ENCODE measurements at regions not wholly inside any gene's neighbourhood (a gene's known extent, or its start where the extent isn't known, plus 50 kb on each side); places are given as distances from the start of the nearest gene placed in this dataset.
"Not testable (repeated sequence)": the region's sequence is repeated elsewhere in the genome, so short reads cannot be mapped to it uniquely, and the experiment has no call there.

DNA sequence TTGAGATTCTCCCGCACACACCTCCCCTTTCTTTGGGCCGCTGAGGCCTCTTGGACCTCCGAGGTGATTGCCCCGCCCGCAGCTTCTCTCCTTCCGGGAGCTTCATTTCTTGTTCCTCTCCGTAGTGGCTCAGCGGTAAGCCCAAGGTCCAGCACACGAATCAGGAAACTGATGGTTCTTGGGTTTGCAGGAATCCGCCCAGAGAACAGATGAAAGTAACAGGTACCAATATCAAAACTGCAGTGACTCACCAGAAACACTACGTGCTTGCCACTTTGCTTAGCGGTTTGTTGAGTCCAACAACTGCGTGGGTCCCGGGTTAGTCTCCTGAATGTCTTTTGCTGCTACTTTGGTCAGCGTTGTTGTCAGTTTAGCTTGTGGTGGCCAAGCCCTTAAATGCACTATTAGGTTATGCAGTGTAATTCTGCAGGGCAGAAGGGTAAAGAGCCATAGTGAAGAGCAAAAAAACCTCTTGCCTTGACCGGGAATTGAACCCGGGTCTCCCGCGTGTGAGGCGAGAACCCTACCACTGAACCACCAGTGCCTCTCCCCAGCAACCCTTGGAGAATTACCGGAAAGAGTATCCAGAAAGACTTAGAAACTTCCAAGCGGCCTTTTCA lies 172.1 kb downstream of the FAM72C start:
- DNase-seq (ENCODE audit: low read depth); in situ Hi-C loops (cut with HindIII; ENCODE audit: low pct_unique_long_range_greater_than_20kb, low sequenced_read_pairs): not testable (repeated sequence)

DNA sequence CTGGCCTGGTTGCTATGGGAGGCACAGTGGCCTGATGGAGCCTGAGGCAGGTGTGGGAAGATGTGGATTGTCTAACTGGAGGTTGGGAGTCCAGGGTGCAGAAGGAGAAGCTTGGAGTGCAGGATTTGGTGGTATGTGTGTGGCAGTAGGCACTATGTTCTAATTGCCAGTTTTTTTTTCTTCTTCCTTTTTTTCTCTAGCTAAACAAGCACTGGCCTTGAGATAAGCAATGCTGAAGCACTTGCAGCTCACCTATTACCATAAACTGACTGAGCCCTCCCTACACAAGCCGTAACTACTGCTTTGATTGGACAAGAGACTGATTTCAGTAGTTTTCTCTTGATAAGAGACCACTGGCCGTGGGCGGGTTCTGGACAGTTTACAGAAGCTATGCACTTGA lies 175.4 kb downstream of the FAM72C start:
- in situ Hi-C loops (cut with HindIII; ENCODE audit: low pct_unique_long_range_greater_than_20kb, low sequenced_read_pairs); DNase-seq (ENCODE audit: low read depth): not testable (repeated sequence)

DNA sequence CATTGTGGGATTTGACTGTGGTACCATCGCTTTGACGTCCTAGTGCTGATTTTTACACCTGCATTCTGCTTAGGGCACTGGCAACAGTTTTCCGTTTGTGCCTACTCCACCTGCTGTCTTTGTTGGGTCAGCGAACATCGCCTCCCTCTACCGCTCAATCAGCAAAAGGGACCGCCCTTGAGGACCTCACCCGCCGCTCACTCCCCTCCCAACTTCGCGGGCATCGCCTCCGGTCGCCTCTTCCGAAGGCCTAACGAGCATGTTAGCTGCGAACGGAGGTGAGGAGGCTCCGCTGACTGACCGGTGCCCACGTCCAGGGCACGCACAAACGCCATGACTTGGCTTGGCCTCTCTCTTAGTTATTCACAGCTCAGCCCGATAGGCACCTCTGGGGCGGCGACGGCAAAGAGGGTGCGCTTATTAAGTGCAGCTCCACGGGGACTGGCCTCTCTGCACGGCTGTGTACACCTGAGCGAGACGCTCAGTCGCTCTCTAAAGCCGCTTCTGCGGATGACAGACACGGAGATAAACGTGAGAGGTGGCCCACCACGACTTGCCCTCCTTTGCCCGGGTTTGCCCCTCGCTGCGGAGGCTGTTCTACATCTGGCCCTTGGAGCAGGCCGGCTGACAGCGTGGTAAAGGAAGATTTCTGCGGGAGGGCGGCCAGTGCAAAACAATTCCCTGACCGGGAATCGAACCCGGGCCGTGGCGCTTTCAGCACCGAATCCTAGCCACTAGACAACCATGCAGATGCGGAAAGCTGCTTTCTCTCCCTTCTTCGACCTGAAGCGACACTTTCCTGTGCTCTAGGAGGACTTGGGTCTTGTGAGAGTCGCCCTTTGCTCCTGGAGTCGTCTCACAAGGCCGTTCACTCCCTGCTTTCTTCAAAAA lies 179.5 kb downstream of the FAM72C start:
- in situ Hi-C loops (cut with HindIII; ENCODE audit: low pct_unique_long_range_greater_than_20kb, low sequenced_read_pairs); DNase-seq (ENCODE audit: low read depth): not testable (repeated sequence)

DNA sequence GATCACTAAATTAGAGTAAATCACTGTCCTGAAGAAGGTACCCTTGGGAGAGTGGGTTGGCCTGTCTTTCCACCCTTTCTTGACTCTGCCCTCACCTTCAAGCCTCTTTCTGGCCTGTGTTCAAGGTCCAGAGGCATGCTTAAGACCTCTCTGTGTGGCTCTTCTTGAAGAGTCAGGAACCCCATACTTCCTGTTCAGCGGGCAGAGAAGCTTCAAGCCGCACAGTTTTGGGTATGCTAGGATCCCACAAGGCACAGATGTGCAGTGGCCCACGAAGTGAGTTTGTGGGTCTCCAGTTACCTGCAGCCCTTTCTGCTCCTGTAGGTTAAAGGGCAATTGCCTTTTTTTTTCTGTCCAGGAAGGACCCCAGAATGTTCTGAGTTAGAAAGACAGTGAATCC lies 185.4 kb downstream of the FAM72C start:
- in situ Hi-C loops (cut with HindIII; ENCODE audit: low pct_unique_long_range_greater_than_20kb, low sequenced_read_pairs); DNase-seq (ENCODE audit: low read depth): not testable (repeated sequence)

DNA sequence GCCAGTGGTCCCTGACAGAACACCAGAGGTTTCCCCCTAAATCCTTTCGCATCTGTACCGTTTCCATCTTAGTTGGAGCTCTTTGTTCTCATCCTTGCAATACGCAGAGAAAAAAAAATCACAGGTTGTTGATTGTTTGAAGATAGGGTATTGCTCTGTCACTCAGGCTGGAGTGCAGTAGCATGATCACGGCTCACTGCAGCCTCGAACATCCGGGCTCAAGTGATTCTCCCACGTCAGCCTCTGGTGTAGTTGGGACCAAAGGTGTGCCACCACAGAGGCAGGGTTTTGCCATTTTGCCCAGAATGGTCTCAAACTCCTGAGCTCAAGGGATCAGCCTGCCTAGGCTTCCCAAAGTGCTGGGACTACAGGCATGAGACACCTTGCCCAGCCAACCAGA lies 185.9 kb downstream of the FAM72C start:
- in situ Hi-C loops (cut with HindIII; ENCODE audit: low pct_unique_long_range_greater_than_20kb, low sequenced_read_pairs); DNase-seq (ENCODE audit: low read depth): not testable (repeated sequence)

DNA sequence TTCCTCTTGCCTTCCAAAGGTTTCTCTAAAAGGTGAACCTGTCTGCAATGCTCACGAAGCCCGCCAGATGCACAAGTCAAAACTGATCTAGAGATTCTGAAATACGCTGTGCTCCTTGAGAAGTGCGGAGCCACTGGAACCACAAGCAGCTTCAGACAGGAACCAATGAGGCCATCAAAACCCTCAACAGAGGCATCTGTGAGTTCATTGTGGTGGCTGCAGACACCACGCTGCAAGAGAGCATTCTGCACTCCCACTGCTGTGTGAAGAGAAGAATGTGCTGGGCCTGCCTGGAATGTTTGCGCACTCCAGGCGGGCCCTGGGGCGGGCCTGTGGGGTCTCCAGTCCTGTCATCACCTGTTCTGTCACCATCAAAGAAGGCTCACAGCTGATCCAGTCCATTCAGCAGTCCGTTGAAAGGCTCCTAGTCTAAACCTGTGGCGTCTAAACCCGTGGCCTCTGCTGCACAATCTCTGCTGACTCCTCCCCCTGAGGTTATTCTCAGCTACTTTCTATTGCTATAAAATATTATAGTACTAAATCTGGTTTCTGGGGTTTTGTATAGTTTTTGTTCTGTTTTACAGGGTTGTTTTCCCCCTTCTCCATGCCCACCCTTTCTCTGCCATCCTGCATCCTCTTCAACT lies 187.4 kb downstream of the FAM72C start:
- DNase-seq (ENCODE audit: low read depth); in situ Hi-C loops (cut with HindIII; ENCODE audit: low pct_unique_long_range_greater_than_20kb, low sequenced_read_pairs): not testable (repeated sequence)

DNA sequence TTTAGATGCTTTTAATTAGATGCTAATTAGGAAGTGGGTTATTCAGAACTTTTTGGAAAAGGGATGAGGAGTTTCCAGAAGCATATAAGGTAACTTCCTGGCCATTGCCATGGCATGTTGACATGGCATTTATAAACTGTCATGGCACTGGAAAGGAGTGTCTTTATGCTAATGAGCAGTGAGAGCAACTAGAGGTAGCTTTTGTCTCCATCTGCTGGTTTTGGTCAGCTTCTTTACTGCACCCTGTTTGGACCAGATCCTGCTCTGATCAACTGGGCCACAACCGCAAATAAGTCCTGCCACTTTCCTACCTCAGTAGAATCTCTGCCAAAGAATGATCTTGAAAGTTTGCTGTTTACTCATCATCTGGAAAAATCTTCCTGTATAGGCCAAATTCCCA lies 193.6 kb downstream of the FAM72C start:
- in situ Hi-C loops (cut with HindIII; ENCODE audit: low pct_unique_long_range_greater_than_20kb, low sequenced_read_pairs); DNase-seq (ENCODE audit: low read depth): not testable (repeated sequence)

DNA sequence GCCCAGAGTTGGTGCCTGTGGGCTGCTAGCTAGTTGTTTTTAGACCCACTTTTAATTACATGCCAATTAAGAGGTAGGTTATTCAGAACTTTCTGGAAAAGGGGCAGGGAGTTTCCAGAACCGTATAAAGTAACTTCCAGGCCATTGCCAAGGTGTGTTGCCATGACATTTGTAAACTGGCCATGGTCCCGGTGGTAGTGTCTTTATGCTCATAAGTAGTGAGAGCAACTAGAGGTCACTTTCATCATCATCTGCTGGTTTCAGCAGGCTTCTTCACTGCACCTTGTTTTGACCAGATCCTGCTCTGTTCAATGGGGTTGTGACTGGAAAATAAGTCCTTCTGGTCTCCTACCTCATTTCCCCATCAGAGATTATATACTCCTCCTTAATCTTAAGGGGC lies 207.0 kb downstream of the FAM72C start:
- DNase-seq (ENCODE audit: low read depth); in situ Hi-C loops (cut with HindIII; ENCODE audit: low pct_unique_long_range_greater_than_20kb, low sequenced_read_pairs): not testable (repeated sequence)

DNA sequence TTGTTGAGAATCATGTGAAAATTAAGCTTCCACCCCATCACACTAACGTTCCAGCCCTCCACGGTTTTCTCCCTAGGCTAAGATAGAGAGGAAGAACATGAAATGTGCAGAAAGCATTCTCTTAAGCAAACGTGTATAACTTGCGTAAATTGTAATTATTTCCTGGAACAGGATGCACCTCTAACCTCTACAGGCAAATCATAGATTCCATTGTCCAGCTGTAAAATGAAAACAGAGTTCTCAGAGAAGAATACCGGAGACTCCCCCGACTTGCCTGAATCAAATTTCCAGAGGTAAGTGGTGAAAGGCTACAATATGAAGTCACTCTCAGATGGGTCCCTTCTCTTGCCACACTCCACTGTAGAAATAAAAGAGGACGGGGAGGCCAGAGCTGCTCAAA lies 211.4 kb downstream of the FAM72C start:
- in situ Hi-C loops (cut with HindIII; ENCODE audit: low pct_unique_long_range_greater_than_20kb, low sequenced_read_pairs); DNase-seq (ENCODE audit: low read depth): not testable (repeated sequence)

DNA sequence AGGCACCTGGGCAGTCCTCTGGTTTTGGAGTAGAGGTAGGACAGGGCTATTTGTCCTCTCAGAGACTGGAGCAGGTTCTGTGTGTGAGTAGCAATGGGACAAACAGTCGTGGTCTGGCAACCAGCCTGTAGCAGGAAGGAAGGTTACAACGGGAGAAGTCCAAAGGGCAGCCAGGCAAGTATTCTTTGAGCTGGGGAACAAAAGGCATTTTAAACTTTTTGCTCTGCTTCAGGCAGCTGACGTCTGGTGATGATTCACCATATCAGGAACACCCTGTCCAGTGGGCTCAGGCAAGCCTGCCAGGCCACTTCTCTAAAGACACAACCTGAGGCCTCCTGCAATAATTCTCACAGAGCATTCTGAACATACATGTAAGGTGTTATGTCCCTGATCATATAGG lies 215.8 kb downstream of the FAM72C start:
- DNase-seq (ENCODE audit: low read depth); in situ Hi-C loops (cut with HindIII; ENCODE audit: low pct_unique_long_range_greater_than_20kb, low sequenced_read_pairs): not testable (repeated sequence)

DNA sequence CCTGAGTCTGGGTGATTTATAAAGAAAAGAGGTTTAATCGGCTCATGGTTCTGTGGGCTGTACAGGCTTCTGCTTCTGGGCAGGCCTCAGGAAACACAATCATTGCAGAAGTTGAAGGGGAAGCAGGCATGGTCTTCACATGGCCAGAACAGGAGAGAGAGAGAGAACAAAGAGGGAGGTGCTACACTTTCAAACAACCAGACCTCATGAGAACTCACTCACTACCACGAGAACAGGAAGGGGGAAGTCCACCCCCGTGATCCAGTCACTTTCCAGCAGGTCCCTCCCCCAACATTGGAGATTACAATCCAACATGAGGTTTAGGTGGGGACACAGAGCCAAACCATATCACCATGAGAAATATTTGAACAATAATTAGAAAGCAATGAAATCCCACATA lies 222.9 kb downstream of the FAM72C start:
- DNase-seq (ENCODE audit: low read depth), result no peak
- in situ Hi-C loops (cut with HindIII; ENCODE audit: low pct_unique_long_range_greater_than_20kb, low sequenced_read_pairs), result no loop called here

DNA sequence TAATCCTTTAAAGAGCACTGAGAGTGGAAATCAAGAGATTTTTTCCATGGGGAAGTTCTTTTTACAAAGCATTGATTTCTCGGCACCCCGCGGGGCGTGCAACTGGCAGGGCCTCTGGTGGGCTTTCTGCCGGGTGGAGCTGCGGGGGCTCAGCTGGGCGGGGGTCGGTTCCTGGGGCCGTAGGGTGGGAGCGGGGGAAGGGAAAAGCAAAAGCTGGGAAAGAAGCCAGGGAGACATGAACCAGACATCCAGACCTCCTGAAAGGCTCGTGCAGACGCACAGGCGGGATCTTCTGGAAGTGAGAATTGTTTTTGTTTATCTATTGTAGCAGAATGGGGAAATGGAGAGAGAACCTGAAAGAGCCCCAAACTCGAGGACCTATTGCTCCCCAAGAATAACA lies 235.2 kb downstream of the FAM72C start:
- no peak for DNase-seq (ENCODE audit: low read depth)
- in situ Hi-C loops (cut with HindIII; ENCODE audit: low pct_unique_long_range_greater_than_20kb, low sequenced_read_pairs), result no loop called here

DNA sequence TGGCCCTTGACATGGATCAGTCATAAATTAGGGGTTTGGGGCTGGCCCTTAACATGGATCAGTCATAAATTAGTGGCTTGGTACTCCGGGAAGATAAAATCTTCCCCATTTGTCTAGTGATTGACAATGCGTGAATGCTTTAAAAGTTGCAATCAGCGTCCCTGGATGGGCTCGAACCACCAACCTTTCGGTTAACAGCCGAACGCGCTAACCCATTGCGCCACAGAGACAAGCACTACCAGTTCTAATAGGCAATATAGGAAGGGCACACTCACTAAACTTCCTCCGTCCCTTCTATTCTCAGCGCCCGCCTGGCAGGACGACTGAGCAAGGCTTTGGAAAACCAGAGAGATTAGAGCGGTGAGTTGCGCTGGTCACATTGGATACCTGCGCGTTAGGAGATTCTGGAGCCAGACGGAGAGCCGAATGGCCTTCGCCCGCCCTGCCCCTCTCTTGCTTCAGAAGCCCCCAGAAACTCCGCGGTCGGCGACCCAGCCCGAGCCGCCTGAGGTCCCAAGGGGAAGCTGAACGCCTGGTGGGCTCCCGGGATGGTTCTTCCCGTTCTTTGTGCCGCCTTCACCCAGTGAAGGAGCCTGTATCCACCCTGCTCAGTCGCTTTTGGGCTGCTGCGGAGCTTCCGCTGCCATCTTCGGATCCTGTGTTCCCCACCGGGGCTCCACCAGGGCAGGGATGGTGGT lies 235.9 kb downstream of the FAM72C start:
- peak; percentile 90 for DNase-seq (ENCODE audit: low read depth)

DNA sequence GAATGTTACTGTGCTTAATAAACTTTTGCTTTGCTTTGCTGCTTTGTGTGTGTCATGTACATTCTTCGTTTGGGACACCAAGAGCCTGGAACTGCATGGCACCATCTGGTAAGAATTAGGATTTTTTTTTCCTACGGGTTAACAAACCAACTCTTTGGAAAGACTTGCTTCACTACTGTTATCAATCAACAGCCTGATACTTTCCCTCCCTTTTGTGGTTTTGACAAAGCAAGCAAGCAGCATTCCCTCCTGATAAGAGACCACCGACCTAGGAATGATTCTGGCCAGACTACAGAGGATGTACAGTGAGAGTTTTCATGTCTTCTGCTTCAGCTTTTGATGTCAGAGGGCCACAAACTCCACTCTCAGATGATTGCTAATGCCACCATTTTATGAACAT lies 237.5 kb downstream of the FAM72C start:
- in situ Hi-C loops (cut with HindIII; ENCODE audit: low pct_unique_long_range_greater_than_20kb, low sequenced_read_pairs); DNase-seq (ENCODE audit: low read depth): not testable (repeated sequence)

More for the DNA sequence above, 235.9 kb downstream of the FAM72C start:
- in situ Hi-C loops (cut with HindIII; ENCODE audit: low pct_unique_long_range_greater_than_20kb, low sequenced_read_pairs), result no loop called here

DNA sequence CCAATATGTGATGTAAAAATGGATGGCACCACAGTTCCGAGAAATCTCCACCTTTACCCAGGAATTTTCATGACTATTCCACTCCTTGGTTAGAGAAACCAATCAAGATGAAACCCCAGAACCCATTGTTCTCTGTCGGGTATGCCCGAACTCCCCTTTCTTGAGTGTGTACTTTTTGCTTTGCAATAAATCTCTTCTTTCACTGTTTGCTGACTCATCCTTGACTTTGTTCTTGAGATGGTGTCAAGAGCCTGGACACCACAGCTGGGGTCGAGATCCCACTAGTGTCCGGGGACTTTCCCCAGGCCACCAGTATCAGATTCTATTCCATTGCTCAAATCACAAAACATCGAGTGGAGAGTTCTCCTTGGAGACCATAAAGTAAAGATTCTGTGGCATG lies 240.9 kb downstream of the FAM72C start:
- DNase-seq (ENCODE audit: low read depth); in situ Hi-C loops (cut with HindIII; ENCODE audit: low pct_unique_long_range_greater_than_20kb, low sequenced_read_pairs): not testable (repeated sequence)

DNA sequence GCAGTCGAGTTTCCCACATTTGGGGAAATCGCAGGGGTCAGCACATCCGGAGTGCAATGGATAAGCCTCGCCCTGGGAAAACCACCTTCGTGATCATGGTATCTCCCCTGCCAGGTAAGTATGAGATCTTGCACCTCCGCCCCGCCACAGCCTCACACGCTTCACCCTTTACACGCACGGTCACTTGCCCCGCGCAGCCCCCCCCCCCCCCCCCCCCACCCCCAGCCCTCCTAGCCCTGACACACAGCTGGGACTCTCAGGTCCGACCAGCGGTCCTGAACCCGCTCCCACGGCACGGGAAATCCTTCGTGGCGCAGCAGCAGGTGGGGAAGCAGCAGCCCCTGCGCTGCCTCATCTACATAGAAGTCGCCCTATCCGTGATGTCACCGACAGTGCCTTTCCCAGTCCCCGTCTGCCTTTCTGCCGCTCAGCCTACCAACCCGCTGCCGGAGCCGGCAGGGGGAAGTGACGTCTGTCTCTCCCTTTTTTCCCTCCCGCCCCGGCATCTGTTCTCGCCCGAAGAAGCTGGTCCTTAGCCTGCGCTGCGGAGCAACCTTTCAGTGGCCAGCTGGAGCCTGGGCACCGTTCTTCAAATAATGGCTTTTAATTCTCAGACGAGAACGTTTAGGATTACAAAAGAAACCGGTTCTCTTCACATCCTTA lies 242.2 kb downstream of the FAM72C start:
- peak; percentile 37 for DNase-seq (ENCODE audit: low read depth)
- in situ Hi-C loops (cut with HindIII; ENCODE audit: low pct_unique_long_range_greater_than_20kb, low sequenced_read_pairs), result not testable (repeated sequence)

DNA sequence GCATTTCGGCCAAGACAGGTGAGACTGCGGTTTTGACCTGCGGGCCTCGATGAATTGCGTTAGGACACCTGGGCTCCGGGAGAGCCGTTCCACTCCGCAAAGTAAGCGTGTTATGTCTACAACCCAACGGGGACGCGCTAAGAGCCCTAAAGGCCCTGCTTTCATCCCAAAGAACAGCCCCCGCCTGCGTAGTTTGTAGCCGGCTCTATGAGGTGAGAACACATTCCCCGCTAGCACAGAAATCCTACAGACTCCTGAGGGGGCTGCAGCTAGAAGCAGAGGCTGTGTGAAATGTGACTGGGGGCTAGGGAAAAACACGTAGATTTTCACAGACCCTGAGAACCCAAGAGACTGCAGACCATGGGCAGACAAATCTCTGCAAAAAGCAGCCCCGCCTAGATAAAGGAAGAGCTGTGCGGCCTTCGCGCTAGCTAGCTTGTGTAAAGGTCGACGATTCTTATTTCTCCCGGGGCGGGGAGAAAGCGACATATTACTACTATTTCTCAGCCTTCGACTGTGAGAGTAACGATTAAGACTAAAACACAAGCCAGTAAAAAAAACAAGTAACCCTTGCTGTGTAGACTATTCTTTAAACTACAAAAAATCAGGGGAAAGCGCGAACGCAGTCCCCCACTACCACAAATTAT lies 242.9 kb downstream of the FAM72C start:
- in situ Hi-C loops (cut with HindIII; ENCODE audit: low pct_unique_long_range_greater_than_20kb, low sequenced_read_pairs); DNase-seq (ENCODE audit: low read depth): not testable (repeated sequence)

DNA sequence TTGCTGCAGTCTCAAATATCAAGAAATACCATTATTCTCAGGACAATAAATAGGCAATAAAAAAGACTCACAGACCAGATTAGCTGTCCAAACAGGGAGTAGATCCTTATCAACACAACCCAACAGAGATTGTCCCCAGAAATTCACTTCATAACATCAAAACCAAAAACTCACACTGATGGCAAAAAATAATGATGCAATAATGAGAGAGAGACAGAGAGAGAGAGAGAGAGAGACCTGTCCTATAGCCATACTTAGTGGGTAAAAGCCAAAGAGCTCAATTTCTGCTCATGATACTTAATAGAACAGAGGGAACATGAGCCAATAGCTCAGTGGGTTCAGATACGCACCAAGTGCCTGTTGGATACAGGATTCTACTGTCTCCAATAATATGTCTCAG lies 244.5 kb downstream of the FAM72C start:
- in situ Hi-C loops (cut with HindIII; ENCODE audit: low pct_unique_long_range_greater_than_20kb, low sequenced_read_pairs), result no loop called here
- DNase-seq (ENCODE audit: low read depth), result no peak
